ENCODE measurements at regions not wholly inside any gene's neighbourhood (a gene's known extent, or its start where the extent isn't known, plus 50 kb on each side); places are given as distances from the start of the nearest gene placed in this dataset.

GRCh38 chr9:119938871-119939270 is 569.6 kb upstream of the BRINP1 start:
- Histone ChIP-seq H3K9me2 (replicated peaks; ENCODE audit: control insufficient read depth, low read length) (no peaks in the 10 kb centered on the region), H3K79me2 (ENCODE audit: control insufficient read depth, low read length) (no peaks in the 10 kb centered on the region), H3K27ac (ENCODE audit: low read depth, low read length) (no peak overlapping the region), H3K9me3 (ENCODE audit: control insufficient read depth, insufficient read depth, low read length) (no peaks in the 10 kb centered on the region), H4K20me1 (ENCODE audit: control insufficient read depth, insufficient read depth, low read depth, low read length) (no peaks in the 10 kb centered on the region), H3K4me3 (ENCODE audit: low read length) (no peak overlapping the region), H3K36me3 (ENCODE audit: control insufficient read depth, low read length) (no peaks in the 10 kb centered on the region), H3K4me1 (ENCODE audit: control insufficient read depth, low read length) (peaks cover 6% of the 10 kb centered on the region; the same call in 1 of the 2 replicates), H3K4me2 (ENCODE audit: low read length) (no peak overlapping the region), H3K27me3 (ENCODE audit: control insufficient read depth, low read length) (no peaks in the 10 kb centered on the region), H3F3A (ENCODE audit: control insufficient read depth, insufficient read depth) (no peaks in the 10 kb centered on the region)
- TF ChIP-seq CTCF (IDR thresholded peaks at IDR 0.05; ENCODE audit: low read depth, low read length, poor library complexity, severe bottlenecking) (no peak), EZH2phosphoT487 (IDR thresholded peaks at IDR 0.05; ENCODE audit: borderline replicate concordance, low read length) (no peak)

GRCh38 chr9:119934497-119934896 is 565.3 kb upstream of the BRINP1 start:
- no peak for TF ChIP-seq EZH2phosphoT487 (IDR thresholded peaks at IDR 0.05; ENCODE audit: borderline replicate concordance, low read length)
- no peak for TF ChIP-seq CTCF (IDR thresholded peaks at IDR 0.05; ENCODE audit: low read depth, low read length, poor library complexity, severe bottlenecking)
- H3K36me3 ChIP-seq (ENCODE audit: control insufficient read depth, low read length), result no peaks in the 10 kb centered on the region
- no peak overlapping the region for H3K27ac ChIP-seq (ENCODE audit: low read depth, low read length)
- H3K4me2 ChIP-seq (ENCODE audit: low read length), result no peak overlapping the region
- no peaks in the 10 kb centered on the region for H4K20me1 ChIP-seq (ENCODE audit: control insufficient read depth, insufficient read depth, low read depth, low read length)
- no peaks in the 10 kb centered on the region for H3F3A ChIP-seq (ENCODE audit: control insufficient read depth, insufficient read depth)
- H3K9me2 ChIP-seq (replicated peaks; ENCODE audit: control insufficient read depth, low read length), result no peaks in the 10 kb centered on the region
- peaks cover 4% of the 10 kb centered on the region; the same call in 1 of the 2 replicates for H3K4me1 ChIP-seq (ENCODE audit: control insufficient read depth, low read length)
- H3K9me3 ChIP-seq (ENCODE audit: control insufficient read depth, insufficient read depth, low read length), result no peaks in the 10 kb centered on the region
- no peaks in the 10 kb centered on the region for H3K79me2 ChIP-seq (ENCODE audit: control insufficient read depth, low read length)
- H3K4me3 ChIP-seq (ENCODE audit: low read length), result no peak overlapping the region
- H3K27me3 ChIP-seq (ENCODE audit: control insufficient read depth, low read length), result no peaks in the 10 kb centered on the region

- no peaks in the 10 kb centered on the region for H3K36me3 ChIP-seq (ENCODE audit: control insufficient read depth, low read length)
- H3K9me3 ChIP-seq (ENCODE audit: control insufficient read depth, insufficient read depth, low read length), result no peaks in the 10 kb centered on the region
- TF ChIP-seq EZH2phosphoT487 (IDR thresholded peaks at IDR 0.05; ENCODE audit: borderline replicate concordance, low read length) (no peak), CTCF (IDR thresholded peaks at IDR 0.05; ENCODE audit: low read depth, low read length, poor library complexity, severe bottlenecking) (no peak)
- no peaks in the 10 kb centered on the region for H3K27me3 ChIP-seq (ENCODE audit: control insufficient read depth, low read length)
- H3K79me2 ChIP-seq (ENCODE audit: control insufficient read depth, low read length), result no peaks in the 10 kb centered on the region
- H3F3A ChIP-seq (ENCODE audit: control insufficient read depth, insufficient read depth), result no peaks in the 10 kb centered on the region
- H3K4me2 ChIP-seq (ENCODE audit: low read length), result no peak overlapping the region
- H3K9me2 ChIP-seq (replicated peaks; ENCODE audit: control insufficient read depth, low read length), result no peaks in the 10 kb centered on the region
- no peak overlapping the region for H3K27ac ChIP-seq (ENCODE audit: low read depth, low read length)
- no peak overlapping the region for H3K4me3 ChIP-seq (ENCODE audit: low read length)
- no peaks in the 10 kb centered on the region for H3K4me1 ChIP-seq (ENCODE audit: control insufficient read depth, low read length)
- no peaks in the 10 kb centered on the region for H4K20me1 ChIP-seq (ENCODE audit: control insufficient read depth, insufficient read depth, low read depth, low read length)
Observed at GRCh38 chr9:119933191-119933590, 564.0 kb upstream of the BRINP1 start.

Measured in DOHH2 (cell line).